ENCODE measurements at regions not wholly inside any gene's neighbourhood (a gene's known extent, or its start where the extent isn't known, plus 50 kb on each side); places are given as distances from the start of the nearest gene placed in this dataset.
"Not testable (repeated sequence)": the region's sequence is repeated elsewhere in the genome, so short reads cannot be mapped to it uniquely, and the experiment has no call there.

GRCh38 chr5:106094839-106095238 is 1575.9 kb downstream of the EFNA5 start:
- no peak for DNase-seq

GRCh38 chr5:106094204-106094607 is 1576.5 kb downstream of the EFNA5 start:
- DNase-seq = no peak

DNA sequence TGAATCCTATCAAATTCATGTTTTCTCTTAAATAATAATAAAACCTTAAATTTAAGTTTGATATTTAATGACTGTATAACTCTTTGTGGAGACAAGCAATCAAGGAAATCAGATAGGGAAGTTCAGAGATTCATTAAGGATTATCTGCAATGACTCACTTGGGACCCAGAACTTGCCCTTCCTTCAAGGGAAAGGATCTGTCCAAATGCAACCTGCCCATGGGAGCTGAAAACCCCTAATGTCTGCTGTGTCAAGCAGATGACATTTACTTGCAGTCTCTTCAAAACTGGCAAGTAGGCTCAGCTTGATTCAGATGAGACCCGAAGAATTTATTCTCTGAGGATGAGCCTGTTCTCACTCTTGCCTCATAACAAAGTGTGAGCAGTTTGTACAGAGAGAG is 1577.6 kb downstream of the EFNA5 start:
- DNase-seq = no peak

DNA sequence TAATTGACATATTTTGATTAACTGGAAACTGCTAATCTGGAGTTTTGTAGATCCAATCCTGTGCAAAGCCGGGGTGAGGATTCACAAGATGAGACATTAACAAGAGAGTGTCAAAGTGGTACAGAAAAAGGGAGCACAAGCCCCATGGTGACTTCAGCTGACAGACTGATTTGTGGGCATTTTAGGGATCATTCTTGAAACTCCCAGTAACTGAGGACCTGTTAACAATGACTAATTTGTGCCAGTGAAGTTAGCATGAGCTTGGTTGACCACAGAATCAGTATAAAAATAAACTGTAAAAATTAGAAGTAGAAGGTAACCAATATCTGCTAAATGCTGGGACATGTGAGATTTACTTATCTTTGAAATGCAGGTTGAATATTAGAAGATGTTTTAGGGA is 1578.3 kb downstream of the EFNA5 start:
- DNase-seq = no peak

GRCh38 chr5:106089073-106089472 is 1581.7 kb downstream of the EFNA5 start:
- DNase-seq = no peak

GRCh38 chr5:106088462-106088861 is 1582.3 kb downstream of the EFNA5 start:
- DNase-seq = no peak

DNA sequence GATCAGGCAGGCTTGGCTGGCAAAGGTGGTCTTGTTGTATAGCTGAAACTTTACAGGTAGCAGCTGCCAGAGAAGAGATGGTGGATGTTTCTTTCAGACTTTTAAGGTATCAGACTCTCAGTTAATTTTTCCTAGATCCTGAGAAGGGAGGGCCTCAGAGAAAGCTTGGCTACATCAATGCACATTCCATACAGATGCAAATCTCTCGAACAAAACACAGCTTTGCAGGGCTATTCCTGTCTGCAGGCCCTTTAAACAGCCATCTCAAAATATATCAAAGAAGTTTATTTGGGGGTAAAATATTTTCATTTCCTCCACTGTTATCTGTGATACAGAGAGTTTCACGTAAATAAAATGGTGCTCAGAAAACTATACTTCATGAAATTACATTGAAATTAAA is 1584.4 kb downstream of the EFNA5 start:
- DNase-seq = no peak

DNA sequence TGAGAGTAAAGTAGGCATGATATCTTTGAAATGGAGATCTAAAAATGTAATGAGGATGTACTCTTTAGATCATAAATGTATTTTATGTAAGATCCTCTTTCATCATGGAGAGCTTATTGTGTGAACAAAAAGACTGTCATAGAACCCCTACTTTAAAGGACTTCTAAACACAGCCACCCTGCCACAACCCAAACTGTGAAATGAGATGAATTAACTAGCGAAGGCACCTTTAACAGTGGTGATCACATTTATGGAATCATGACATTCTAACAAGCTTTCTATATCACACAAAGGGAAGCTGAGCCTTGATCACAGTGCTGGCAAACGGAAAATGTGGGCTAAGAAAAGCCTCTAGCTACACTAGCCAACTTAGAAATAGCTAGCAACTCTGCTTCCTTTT is 1585.2 kb downstream of the EFNA5 start:
- DNase-seq = no peak

GRCh38 chr5:106085136-106085535 is 1585.6 kb downstream of the EFNA5 start:
- DNase-seq = no peak

DNA sequence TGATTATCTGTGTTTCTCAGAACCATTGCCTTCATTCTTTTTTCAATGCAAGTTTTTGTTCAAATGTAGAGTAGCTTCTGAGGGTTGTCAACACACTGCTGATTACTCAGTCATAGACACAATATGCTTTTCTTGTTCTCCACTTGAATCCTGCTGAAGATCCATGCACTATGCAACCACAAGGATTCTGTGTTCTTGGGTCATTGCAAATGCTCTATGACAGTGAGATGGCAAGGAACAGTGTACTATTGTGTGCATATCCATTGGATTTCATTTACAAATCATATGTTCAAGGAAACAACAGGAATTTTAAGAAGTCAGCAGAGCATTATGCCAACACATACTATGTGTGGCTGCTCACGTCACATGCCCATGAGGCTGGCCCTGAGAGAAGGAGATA is 1590.2 kb downstream of the EFNA5 start:
- DNase-seq = no peak

DNA sequence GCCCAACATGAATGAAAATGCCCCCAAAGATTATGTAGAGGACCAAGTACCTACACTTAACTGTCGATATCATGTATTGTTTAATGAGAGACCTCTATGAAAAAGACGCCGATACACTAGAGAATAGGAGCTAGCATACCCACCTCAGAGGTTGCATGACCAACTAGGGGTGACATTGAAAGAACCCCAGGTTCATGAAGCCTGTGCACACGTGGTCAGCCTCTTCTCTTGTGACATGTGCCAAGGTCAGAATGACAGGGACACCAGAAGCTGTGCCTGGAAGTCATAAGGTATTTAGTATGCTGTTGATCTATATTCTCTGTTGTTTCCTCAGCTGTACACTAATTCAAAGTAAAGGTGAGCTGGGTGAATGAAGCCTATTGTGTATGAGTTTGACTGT is 1594.1 kb downstream of the EFNA5 start:
- DNase-seq = no peak

GRCh38 chr5:106072208-106072607 is 1598.5 kb downstream of the EFNA5 start:
- DNase-seq = no peak

- no peak for DNase-seq
These were observed 1623.4 kb downstream of the EFNA5 start for GRCh38 chr5:106047341-106047740.

DNA sequence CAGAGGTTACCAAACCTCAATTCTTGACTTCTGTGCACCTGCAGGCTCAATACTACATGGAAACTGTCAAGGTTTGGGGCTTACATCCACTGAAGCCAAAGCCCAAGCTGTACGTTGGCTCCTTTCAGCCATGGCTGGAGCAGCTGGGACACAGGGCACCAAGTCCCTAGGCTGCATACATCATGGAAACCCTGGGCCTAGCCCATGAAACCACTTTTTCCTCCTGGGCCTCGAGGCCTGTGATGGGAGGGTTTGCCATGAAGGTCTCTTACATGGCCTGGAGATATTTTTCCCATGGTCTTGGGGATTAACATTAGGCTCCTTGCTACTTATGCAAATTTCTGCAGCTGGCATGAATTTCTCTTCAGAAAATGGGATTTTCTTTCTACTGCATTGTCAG is 1638.7 kb downstream of the EFNA5 start:
- not testable (repeated sequence) for DNase-seq

GRCh38 chr5:106028314-106028713 is 1642.4 kb downstream of the EFNA5 start:
- DNase-seq = no peak

DNA sequence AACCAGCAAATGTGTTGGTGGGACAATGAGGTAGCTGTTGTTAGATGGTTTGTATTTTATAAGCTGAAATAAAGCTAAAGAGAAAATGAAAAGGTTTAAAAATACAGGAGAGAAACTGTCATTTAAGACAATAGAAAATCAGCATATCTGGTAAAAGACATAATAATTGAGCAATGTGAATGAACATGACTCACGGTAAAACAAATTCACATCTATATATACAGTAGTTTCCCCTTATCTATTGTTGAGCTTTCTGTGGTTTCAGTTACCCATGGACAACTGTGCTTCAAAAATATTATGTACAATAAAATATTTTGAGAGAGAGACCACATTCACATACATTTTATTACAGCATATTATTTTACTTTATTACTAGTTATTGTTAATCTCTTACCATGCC is 1649.8 kb downstream of the EFNA5 start:
- no peak for DNase-seq

DNA sequence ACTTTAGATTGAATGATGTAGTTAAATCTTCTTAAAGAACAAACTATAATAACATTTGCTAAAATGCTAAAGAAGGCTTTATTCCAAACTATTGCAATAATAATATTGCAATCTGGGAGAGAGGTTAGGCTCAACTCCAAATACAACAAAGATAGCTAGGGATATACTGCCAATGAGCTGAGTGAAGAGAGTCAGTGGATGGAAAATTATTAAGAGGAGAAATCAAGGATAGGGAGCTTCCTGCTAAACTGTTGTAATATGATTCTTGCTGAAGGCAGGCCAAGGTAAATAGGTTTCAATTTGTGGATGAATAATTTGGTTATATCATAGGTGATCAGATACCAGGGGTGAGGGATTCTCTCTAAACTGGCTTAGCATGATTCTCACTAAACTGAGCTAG is 1651.5 kb downstream of the EFNA5 start:
- DNase-seq = no peak

GRCh38 chr5:106017243-106017857 is 1653.4 kb downstream of the EFNA5 start:
- no peak for DNase-seq

DNA sequence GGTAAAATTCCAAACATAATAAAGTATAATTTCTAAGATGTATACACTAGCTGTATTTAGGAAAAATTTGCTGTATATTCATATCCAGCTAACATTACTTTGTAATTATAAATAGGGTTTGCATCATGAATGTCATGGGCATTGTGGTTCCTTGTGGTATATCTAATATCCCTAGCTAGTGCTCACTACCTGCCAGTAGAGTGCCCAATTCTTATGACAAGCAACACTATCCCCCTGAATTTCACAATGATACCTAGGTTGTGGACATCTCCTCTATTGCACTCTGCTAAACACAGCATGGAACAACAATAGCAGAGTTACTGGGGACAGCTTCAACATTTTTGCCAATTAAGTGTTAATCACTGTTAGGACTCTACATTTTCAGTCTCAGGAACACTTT is 1656.5 kb downstream of the EFNA5 start:
- no peak for DNase-seq

GRCh38 chr5:106006242-106006641 is 1664.5 kb downstream of the EFNA5 start:
- DNase-seq = no peak

DNA sequence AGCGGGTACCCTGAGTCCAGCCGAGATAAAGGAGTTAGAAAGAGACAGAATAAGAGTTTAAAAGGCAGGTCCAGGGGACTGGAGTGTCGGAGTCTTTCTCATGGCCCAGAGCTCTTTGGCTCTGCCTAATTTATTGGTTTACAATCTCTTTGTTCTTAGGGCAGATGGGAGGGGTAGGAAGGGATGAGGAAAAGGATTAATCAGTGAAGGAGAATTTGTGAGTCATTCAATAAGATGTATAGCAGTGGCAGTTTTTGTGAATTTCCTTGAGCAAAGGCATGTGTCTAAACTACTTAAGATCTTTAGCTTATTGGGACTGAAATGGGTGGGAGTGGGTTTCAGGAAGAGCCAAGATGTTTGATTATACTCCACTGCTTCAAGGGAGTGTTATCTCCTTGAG is 1671.7 kb downstream of the EFNA5 start:
- DNase-seq = not testable (repeated sequence)

GRCh38 chr5:105993027-105993426 is 1677.7 kb downstream of the EFNA5 start:
- no peak for DNase-seq

DNA sequence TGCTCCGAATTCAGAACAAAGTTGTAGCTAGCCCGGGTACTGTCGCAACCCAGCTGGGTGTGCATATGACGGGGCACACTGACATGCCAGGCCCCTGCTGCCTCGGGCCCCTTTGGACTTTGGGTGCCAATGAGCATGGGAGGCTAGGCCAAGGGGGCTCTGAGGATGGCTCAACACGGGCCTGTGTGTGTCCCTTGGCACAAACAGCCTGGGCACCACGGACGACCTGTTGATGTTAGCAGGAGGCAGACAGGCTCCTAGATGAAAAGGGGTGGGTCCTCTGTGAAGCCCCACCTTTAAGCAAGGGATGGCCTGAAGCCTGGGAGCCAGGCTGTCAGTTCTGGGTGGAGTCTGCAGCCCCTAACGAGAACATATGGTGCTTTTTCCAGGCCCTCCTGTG is 1688.2 kb downstream of the EFNA5 start:
- DNase-seq = no peak

DNA sequence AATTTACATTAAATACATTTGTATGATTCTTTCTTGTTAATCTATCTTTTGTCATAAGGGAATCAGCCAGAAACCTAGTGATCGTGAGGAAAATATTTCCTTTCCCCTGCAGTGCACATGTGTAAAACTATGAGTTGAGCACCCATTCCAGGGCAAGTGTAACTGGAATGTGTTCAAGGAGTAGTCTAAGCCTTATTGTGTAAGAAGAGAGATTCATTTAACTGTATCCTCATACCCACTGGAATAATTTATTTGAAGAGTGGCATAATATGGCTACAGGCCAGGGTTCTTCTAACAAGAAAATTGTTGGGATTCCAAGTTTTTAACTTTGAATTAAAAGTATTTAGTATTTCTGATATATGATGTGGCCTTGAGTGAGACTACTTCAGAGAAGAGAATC is 1692.7 kb downstream of the EFNA5 start:
- DNase-seq = no peak

DNA sequence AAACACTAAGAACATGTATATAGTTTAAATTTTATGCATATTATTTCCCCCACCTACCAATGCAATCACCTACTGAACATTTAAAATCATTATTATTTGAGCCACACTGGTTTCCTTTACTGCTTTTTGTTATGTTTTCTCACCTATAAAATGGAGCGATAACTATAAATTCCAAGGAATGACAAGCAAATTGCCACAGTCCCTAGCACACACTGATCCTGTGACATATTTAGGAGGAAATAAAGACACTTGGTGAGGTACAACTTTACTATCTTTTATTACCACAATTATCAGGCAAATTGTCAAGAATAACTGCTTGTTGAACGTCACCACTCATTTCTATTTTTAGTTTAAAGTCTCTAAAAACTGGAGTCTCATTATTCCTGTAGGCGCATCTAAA is 1693.6 kb downstream of the EFNA5 start:
- DNase-seq = no peak

Data from right kidney (tissue), 1 donor.